ENCODE measurements at regions not wholly inside any gene's neighbourhood (a gene's known extent, or its start where the extent isn't known, plus 50 kb on each side); places are given as distances from the start of the nearest gene placed in this dataset.
"Not testable (repeated sequence)": the region's sequence is repeated elsewhere in the genome, so short reads cannot be mapped to it uniquely, and the experiment has no call there.

- DNase-seq (ENCODE audit: extremely low read depth in 1 of 2, low read depth in 1 of 2) = no peak
Observed at GRCh38 chr3:26252001-26252400, 370.6 kb upstream of the LRRC3B start.

GRCh38 chr3:26256224-26256623, 366.3 kb upstream of the LRRC3B start:
- no peak for DNase-seq (ENCODE audit: extremely low read depth in 1 of 2, low read depth in 1 of 2)

GRCh38 chr3:26259176-26259575, 363.4 kb upstream of the LRRC3B start:
- no peak for DNase-seq (ENCODE audit: extremely low read depth in 1 of 2, low read depth in 1 of 2)

- DNase-seq (ENCODE audit: extremely low read depth in 1 of 2, low read depth in 1 of 2) = no peak
Observed at GRCh38 chr3:26260139-26260538, 362.4 kb upstream of the LRRC3B start.

GRCh38 chr3:26264708-26265107, 357.9 kb upstream of the LRRC3B start:
- DNase-seq (ENCODE audit: extremely low read depth in 1 of 2, low read depth in 1 of 2) = no peak

GRCh38 chr3:26271848-26272247, 350.7 kb upstream of the LRRC3B start:
- no peak for DNase-seq (ENCODE audit: extremely low read depth in 1 of 2, low read depth in 1 of 2)

GRCh38 chr3:26273196-26273595, 349.4 kb upstream of the LRRC3B start:
- DNase-seq (ENCODE audit: extremely low read depth in 1 of 2, low read depth in 1 of 2) = no peak

- no peak for DNase-seq (ENCODE audit: extremely low read depth in 1 of 2, low read depth in 1 of 2)
Observed at GRCh38 chr3:26279091-26279490, 343.5 kb upstream of the LRRC3B start.

GRCh38 chr3:26280517-26280916, 342.1 kb upstream of the LRRC3B start:
- DNase-seq (ENCODE audit: extremely low read depth in 1 of 2, low read depth in 1 of 2) = no peak

GRCh38 chr3:26281284-26281985, 341.1 kb upstream of the LRRC3B start:
- DNase-seq (ENCODE audit: extremely low read depth in 1 of 2, low read depth in 1 of 2) = no peak

GRCh38 chr3:26284503-26284902, 338.1 kb upstream of the LRRC3B start:
- not testable (repeated sequence) for DNase-seq (ENCODE audit: extremely low read depth in 1 of 2, low read depth in 1 of 2)

- DNase-seq (ENCODE audit: extremely low read depth in 1 of 2, low read depth in 1 of 2) = no peak
Observed at GRCh38 chr3:26291840-26292239, 330.7 kb upstream of the LRRC3B start.

- DNase-seq (ENCODE audit: extremely low read depth in 1 of 2, low read depth in 1 of 2) = no peak
Observed at GRCh38 chr3:26292780-26293179, 329.8 kb upstream of the LRRC3B start.

GRCh38 chr3:26293329-26293844, 329.2 kb upstream of the LRRC3B start:
- DNase-seq (ENCODE audit: extremely low read depth in 1 of 2, low read depth in 1 of 2) = no peak

- DNase-seq (ENCODE audit: extremely low read depth in 1 of 2, low read depth in 1 of 2) = no peak
Observed at GRCh38 chr3:26307192-26307591, 315.4 kb upstream of the LRRC3B start.

GRCh38 chr3:26307787-26308186, 314.8 kb upstream of the LRRC3B start:
- DNase-seq (ENCODE audit: extremely low read depth in 1 of 2, low read depth in 1 of 2) = no peak

GRCh38 chr3:26308454-26308853, 314.1 kb upstream of the LRRC3B start:
- no peak for DNase-seq (ENCODE audit: extremely low read depth in 1 of 2, low read depth in 1 of 2)

- DNase-seq (ENCODE audit: extremely low read depth in 1 of 2, low read depth in 1 of 2) = not testable (repeated sequence)
Observed at GRCh38 chr3:26309536-26309935, 313.0 kb upstream of the LRRC3B start.

- no peak for DNase-seq (ENCODE audit: extremely low read depth in 1 of 2, low read depth in 1 of 2)
Observed at GRCh38 chr3:26312816-26313215, 309.8 kb upstream of the LRRC3B start.

GRCh38 chr3:26316472-26316871, 306.1 kb upstream of the LRRC3B start:
- no peak for DNase-seq (ENCODE audit: extremely low read depth in 1 of 2, low read depth in 1 of 2)

GRCh38 chr3:26323741-26324140, 298.8 kb upstream of the LRRC3B start:
- DNase-seq (ENCODE audit: extremely low read depth in 1 of 2, low read depth in 1 of 2) = not testable (repeated sequence)

- no peak for DNase-seq (ENCODE audit: extremely low read depth in 1 of 2, low read depth in 1 of 2)
Observed at GRCh38 chr3:26340001-26340400, 282.6 kb upstream of the LRRC3B start.

GRCh38 chr3:26343647-26344046, 278.9 kb upstream of the LRRC3B start:
- DNase-seq (ENCODE audit: extremely low read depth in 1 of 2, low read depth in 1 of 2) = no peak
